ENCODE measurements at regions not wholly inside any gene's neighbourhood (a gene's known extent, or its start where the extent isn't known, plus 50 kb on each side); places are given as distances from the start of the nearest gene placed in this dataset.
"Not testable (repeated sequence)": the region's sequence is repeated elsewhere in the genome, so short reads cannot be mapped to it uniquely, and the experiment has no call there.

DNA sequence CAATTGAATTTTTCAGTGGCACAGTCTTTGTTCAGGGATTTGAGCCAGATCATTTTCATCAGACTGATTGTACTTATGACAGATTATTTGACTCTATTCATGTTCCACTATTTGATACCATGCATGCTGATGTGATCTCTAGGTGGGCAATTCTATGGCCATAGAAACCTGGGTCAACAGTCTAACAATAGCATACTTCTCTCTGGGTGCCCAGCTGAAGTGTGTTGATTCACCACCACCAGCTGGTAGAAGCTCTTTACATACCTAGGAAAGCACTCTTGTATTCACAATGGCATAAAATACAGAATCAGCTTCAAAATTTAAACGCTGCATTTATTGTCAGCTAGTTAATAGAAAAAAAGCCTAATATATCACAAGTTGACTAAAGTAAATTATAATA, 90.2 kb upstream of the TMTC2 start:
- no peak overlapping the region for H3K27ac Mint-ChIP-seq
- H3K9me3 Mint-ChIP-seq = peaks cover 3% of the 10 kb centered on the region
- TF ChIP-seq, protein P1, sequence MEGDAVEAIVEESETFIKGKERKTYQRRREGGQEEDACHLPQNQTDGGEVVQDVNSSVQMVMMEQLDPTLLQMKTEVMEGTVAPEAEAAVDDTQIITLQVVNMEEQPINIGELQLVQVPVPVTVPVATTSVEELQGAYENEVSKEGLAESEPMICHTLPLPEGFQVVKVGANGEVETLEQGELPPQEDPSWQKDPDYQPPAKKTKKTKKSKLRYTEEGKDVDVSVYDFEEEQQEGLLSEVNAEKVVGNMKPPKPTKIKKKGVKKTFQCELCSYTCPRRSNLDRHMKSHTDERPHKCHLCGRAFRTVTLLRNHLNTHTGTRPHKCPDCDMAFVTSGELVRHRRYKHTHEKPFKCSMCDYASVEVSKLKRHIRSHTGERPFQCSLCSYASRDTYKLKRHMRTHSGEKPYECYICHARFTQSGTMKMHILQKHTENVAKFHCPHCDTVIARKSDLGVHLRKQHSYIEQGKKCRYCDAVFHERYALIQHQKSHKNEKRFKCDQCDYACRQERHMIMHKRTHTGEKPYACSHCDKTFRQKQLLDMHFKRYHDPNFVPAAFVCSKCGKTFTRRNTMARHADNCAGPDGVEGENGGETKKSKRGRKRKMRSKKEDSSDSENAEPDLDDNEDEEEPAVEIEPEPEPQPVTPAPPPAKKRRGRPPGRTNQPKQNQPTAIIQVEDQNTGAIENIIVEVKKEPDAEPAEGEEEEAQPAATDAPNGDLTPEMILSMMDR (conservative IDR thresholded peaks at IDR 0.05) = no peak
- H3K4me1 ChIP-seq (ENCODE audit: control insufficient read depth, insufficient read depth, low read length) = no peaks in the 10 kb centered on the region
- H3K27ac ChIP-seq (ENCODE audit: low read depth, low read length) = no peak overlapping the region
- no peak for DNase-seq
- no peaks in the 10 kb centered on the region for H3K36me3 Mint-ChIP-seq (ENCODE audit: low read depth)
- no peaks in the 10 kb centered on the region for H3K27me3 ChIP-seq (ENCODE audit: control insufficient read depth, insufficient read depth, low read length, poor library complexity, severe bottlenecking)
- no peak overlapping the region for H3K9ac ChIP-seq (ENCODE audit: extremely low read depth, low read length, poor library complexity, severe bottlenecking)
- H3K4me1 Mint-ChIP-seq = no peaks in the 10 kb centered on the region
- H3K4me3 Mint-ChIP-seq = no peak overlapping the region
- H3K36me3 ChIP-seq (ENCODE audit: control insufficient read depth, insufficient read depth, low read length) = no peaks in the 10 kb centered on the region
- H3K27me3 Mint-ChIP-seq (ENCODE audit: insufficient read depth) = no peaks in the 10 kb centered on the region
- no peaks in the 10 kb centered on the region for H3K9me3 ChIP-seq (ENCODE audit: control insufficient read depth, low read length)
- H3K4me3 ChIP-seq (ENCODE audit: low read length) = no peak overlapping the region
- 90% methylated on average over 1 of the region's 1 CpG; no CpG with 5 or more reads in 1 of the 2 experiments for WGBS, 2 experiments (ENCODE audit: insufficient coverage in 1 of 2, insufficient read length in 1 of 2)

GRCh38 chr12:82600379-82600778, 86.3 kb upstream of the TMTC2 start:
- Mint-ChIP-seq H3K4me1 (no peaks in the 10 kb centered on the region), H3K9me3 (no peaks in the 10 kb centered on the region), H3K36me3 (ENCODE audit: low read depth) (no peaks in the 10 kb centered on the region), H3K27me3 (ENCODE audit: insufficient read depth) (no peaks in the 10 kb centered on the region), H3K27ac (no peak overlapping the region), H3K4me3 (no peak overlapping the region)
- TF ChIP-seq, protein P1 (conservative IDR thresholded peaks at IDR 0.05) = no peak
- Histone ChIP-seq H3K27me3 (ENCODE audit: control insufficient read depth, insufficient read depth, low read length, poor library complexity, severe bottlenecking) (no peaks in the 10 kb centered on the region), H3K9me3 (ENCODE audit: control insufficient read depth, low read length) (no peaks in the 10 kb centered on the region), H3K27ac (ENCODE audit: low read depth, low read length) (no peak overlapping the region), H3K9ac (ENCODE audit: extremely low read depth, low read length, poor library complexity, severe bottlenecking) (no peak overlapping the region), H3K36me3 (ENCODE audit: control insufficient read depth, insufficient read depth, low read length) (no peaks in the 10 kb centered on the region), H3K4me1 (ENCODE audit: control insufficient read depth, insufficient read depth, low read length) (no peaks in the 10 kb centered on the region), H3K4me3 (ENCODE audit: low read length) (no peak overlapping the region)
- no peak for DNase-seq

- H3K4me1 Mint-ChIP-seq; H3K27ac ChIP-seq (ENCODE audit: low read depth, low read length); H3K9me3 Mint-ChIP-seq; H3K27me3 ChIP-seq (ENCODE audit: control insufficient read depth, insufficient read depth, low read length, poor library complexity, severe bottlenecking); H3K9me3 ChIP-seq (ENCODE audit: control insufficient read depth, low read length); H3K36me3 Mint-ChIP-seq (ENCODE audit: low read depth); H3K27me3 Mint-ChIP-seq (ENCODE audit: insufficient read depth); H3K4me1 ChIP-seq (ENCODE audit: control insufficient read depth, insufficient read depth, low read length); H3K9ac ChIP-seq (ENCODE audit: extremely low read depth, low read length, poor library complexity, severe bottlenecking); H3K36me3 ChIP-seq (ENCODE audit: control insufficient read depth, insufficient read depth, low read length); H3K4me3 ChIP-seq (ENCODE audit: low read length); DNase-seq; H3K4me3 Mint-ChIP-seq; H3K27ac Mint-ChIP-seq: not testable (repeated sequence)
These were observed 83.1 kb upstream of the TMTC2 start for GRCh38 chr12:82603647-82604046.

- Mint-ChIP-seq H3K27me3 (ENCODE audit: insufficient read depth) (no peaks in the 10 kb centered on the region), H3K27ac (no peak overlapping the region), H3K9me3 (no peaks in the 10 kb centered on the region), H3K4me3 (no peak overlapping the region), H3K36me3 (ENCODE audit: low read depth) (no peaks in the 10 kb centered on the region), H3K4me1 (no peaks in the 10 kb centered on the region)
- no peak for DNase-seq
- TF ChIP-seq, protein P1 (conservative IDR thresholded peaks at IDR 0.05) = no peak
- Histone ChIP-seq H3K27ac (ENCODE audit: low read depth, low read length) (no peak overlapping the region), H3K36me3 (ENCODE audit: control insufficient read depth, insufficient read depth, low read length) (no peaks in the 10 kb centered on the region), H3K9ac (ENCODE audit: extremely low read depth, low read length, poor library complexity, severe bottlenecking) (no peak overlapping the region), H3K4me1 (ENCODE audit: control insufficient read depth, insufficient read depth, low read length) (no peaks in the 10 kb centered on the region), H3K4me3 (ENCODE audit: low read length) (no peak overlapping the region), H3K9me3 (ENCODE audit: control insufficient read depth, low read length) (no peaks in the 10 kb centered on the region), H3K27me3 (ENCODE audit: control insufficient read depth, insufficient read depth, low read length, poor library complexity, severe bottlenecking) (no peaks in the 10 kb centered on the region)
These were observed 81.6 kb upstream of the TMTC2 start for GRCh38 chr12:82605115-82605514.

All from endodermal cell (in vitro differentiated cells).